Stomach (tissue), 8 donors: ENCODE measurements at regions not wholly inside any gene's neighbourhood (a gene's known extent, or its start where the extent isn't known, plus 50 kb on each side); places are given as distances from the start of the nearest gene placed in this dataset.
A peak's percentile ranks its signal among the peaks of the same experiment; 100 is the strongest.

Experiments
- DNase-seq, 2 donors: peaks; one replicate each; pipeline versions ENCODE4 v3.0.0 to v3.0.0-alpha.2; 2013 to 2019
- H3K27ac ChIP-seq, 5 donors: fragments of 200-600 bp in 4 of 5; sonication (generic) in 4 of 5; one replicate each; pipeline ENCODE4 v1.5.1; 2013 to 2019; ENCODE audit warnings: mild to moderate bottlenecking in 1 of 5, moderate library complexity in 1 of 5
- H3K27me3 ChIP-seq, 3 donors: fragments of 200-600 bp; sonication (generic); one replicate each; pipeline ENCODE4 v1.5.1; 2017 to 2019; ENCODE audit warnings: mixed run types in 1 of 3
- H3K36me3 ChIP-seq, 4 donors: fragments of 200-600 bp; sonication (generic); 1 replicate in 3 of 4; 2 replicates in 1 of 4; pipeline ENCODE4 v1.5.1; 2016 to 2019
- H3K4me1 ChIP-seq, 4 donors: fragments of 200-600 bp; sonication (generic); one replicate each; pipeline ENCODE4 v1.5.1; 2016 to 2019
- H3K4me3 ChIP-seq, 4 donors: fragments of 200-600 bp; sonication (generic) in 3 of 4; one replicate each; pipeline ENCODE4 v1.5.1; 2016 to 2019; ENCODE audit warnings: mild to moderate bottlenecking in 1 of 4
- H3K9me3 ChIP-seq, 4 donors: fragments of 200-600 bp; sonication (generic); one replicate each; pipeline ENCODE4 v1.5.1; 2016 to 2019
- CTCF ChIP-seq, 7 experiments: fragments of 450-650 bp in 4 of 7; fragments of 200-600 bp in 3 of 7; sonication (generic) in 3 of 7; IDR thresholded peaks; one replicate each; pipeline ENCODE4 v1.5.1; 2016 to 2019; ENCODE audit warnings: antibody characterized with exemption in 7 of 7, control low read depth in 2 of 7, mild to moderate bottlenecking in 1 of 7
- EP300 ChIP-seq: sonication (generic); formaldehyde crosslinking; IDR thresholded peaks from one replicate; pipeline ENCODE4 v1.6.1; 2017; ENCODE audit warnings: antibody characterized with exemption
- POLR2A ChIP-seq, 4 donors: fragments of 450-650 bp; IDR thresholded peaks; one replicate each; pipeline ENCODE4 v1.6.1; 2016; ENCODE audit warnings: antibody characterized with exemption in 4 of 4, control low read depth in 2 of 4, mild to moderate bottlenecking in 1 of 4, moderate library complexity in 1 of 4
- POLR2AphosphoS5 ChIP-seq, 3 donors: sonication (generic); formaldehyde crosslinking; IDR thresholded peaks; one replicate each; pipeline ENCODE4 v1.6.1; 2016; ENCODE audit warnings: antibody characterized with exemption in 3 of 3
- WGBS, 5 donors: extraction: QIAGEN DNeasy Blood & Tissue Kit in 3 of 5; methylation state at CpG; one replicate each; pipeline versions ENCODE4 v1.1.5 to v1.1.7; 2013 to 2018; 5-methylcytosine and 5-hydroxymethylcytosine counted together
- intact Hi-C: fragments of 100-400 bp; cut with DNase I; formaldehyde crosslinking; loops from one replicate; pipeline ENCODE4 v1.15.1; 2023; ENCODE audit warnings: low total_unique reads
- donor health status: healthy with polysubstance abuse.
- donor health status: Bipolar disorder and iron deficiency.
- donor health status: healthy.

- no peak for DNase-seq
- Histone ChIP-seq H3K4me1 (peaks cover 0 to 28% (median 16%) of the 10 kb centered on the region in 4 donors), H3K27me3 (no peaks in the 10 kb centered on the region), H3K27ac (no peak overlapping the region), H3K36me3 (no peaks in the 10 kb centered on the region), H3K4me3 (no peak overlapping the region), H3K9me3 (no peaks in the 10 kb centered on the region)
- intact Hi-C loops: no loop called here
- 58 to 68% (median 63%) methylated on average over 4 of the region's 4 CpGs for WGBS, 5 donors
- TF ChIP-seq POLR2AphosphoS5 (IDR thresholded peaks at IDR 0.05) (peak in 1 of 3 donors; percentile 8), CTCF (IDR thresholded peaks at IDR 0.05) (no peak)
Observed at GRCh38 chr10:43778571-43778970, 129.9 kb upstream of the ZNF32 start.

GRCh38 chr10:43775384-43775783, 126.7 kb upstream of the ZNF32 start:
- Histone ChIP-seq H3K27ac (no peak overlapping the region), H3K4me3 (no peak overlapping the region), H3K27me3 (no peaks in the 10 kb centered on the region), H3K4me1 (peaks cover 0 to 12% (median 4%) of the 10 kb centered on the region in 4 donors), H3K9me3 (no peaks in the 10 kb centered on the region), H3K36me3 (no peaks in the 10 kb centered on the region)
- 58 to 76% (median 65%) methylated on average over 12 of the region's 12 CpGs for WGBS, 5 donors
- intact Hi-C loops: no loop called here
- TF ChIP-seq POLR2AphosphoS5 (IDR thresholded peaks at IDR 0.05): no peak
- no peak for TF ChIP-seq EP300
- no peak for TF ChIP-seq POLR2A (IDR thresholded peaks at IDR 0.05)
- DNase-seq: peak in 1 of 2 donors; percentile 27

DNA sequence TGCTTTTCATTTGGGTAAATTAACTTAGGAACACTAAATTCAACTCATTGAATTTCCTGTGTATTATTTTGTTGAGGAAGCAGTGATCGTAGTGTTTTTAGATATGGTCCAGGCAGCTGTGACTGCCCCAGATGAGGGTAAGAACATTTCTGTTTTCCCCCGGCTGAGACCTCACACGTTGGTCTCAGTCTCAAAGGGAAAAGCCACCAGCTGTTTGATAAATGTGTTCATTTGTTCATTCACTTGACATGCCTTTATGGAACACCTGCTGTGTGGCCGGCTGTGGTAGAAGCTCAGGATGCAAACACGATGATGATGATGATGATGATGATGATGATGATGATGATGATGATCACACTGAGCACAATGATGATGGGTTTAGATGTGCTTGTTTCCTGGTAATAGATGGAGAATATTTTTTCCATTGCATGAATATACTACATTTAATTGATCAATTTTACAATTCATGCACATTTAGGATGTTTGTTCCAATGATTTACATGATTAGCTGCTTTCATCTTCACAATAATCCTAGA, 125.6 kb upstream of the ZNF32 start:
- no peak for DNase-seq
- Histone ChIP-seq H3K9me3 (no peaks in the 10 kb centered on the region), H3K4me3 (no peak overlapping the region), H3K27me3 (no peaks in the 10 kb centered on the region), H3K36me3 (no peaks in the 10 kb centered on the region), H3K4me1 (peaks cover 0 to 11% (median 0%) of the 10 kb centered on the region in 4 donors), H3K27ac (peak overlapping the region in 1 of 5 donors; percentile 2)
- 42 to 61% (median 54%) methylated on average over 5 of the region's 5 CpGs for WGBS, 5 donors
- intact Hi-C loops: no loop called here
- no peak for TF ChIP-seq EP300
- TF ChIP-seq POLR2A (IDR thresholded peaks at IDR 0.05): no peak
- no peak for TF ChIP-seq CTCF (IDR thresholded peaks at IDR 0.05)
- no peak for TF ChIP-seq POLR2AphosphoS5 (IDR thresholded peaks at IDR 0.05)

GRCh38 chr10:43773736-43774135, 125.1 kb upstream of the ZNF32 start:
- Histone ChIP-seq H3K9me3 (no peaks in the 10 kb centered on the region), H3K27ac (peak overlapping the region in 2 of 5 donors; percentile 2 to 9), H3K36me3 (no peaks in the 10 kb centered on the region), H3K27me3 (no peaks in the 10 kb centered on the region), H3K4me3 (no peak overlapping the region), H3K4me1 (peaks cover 0 to 5% (median 0%) of the 10 kb centered on the region in 4 donors)
- WGBS, 5 donors: 9 to 62% (median 25%) methylated on average over 1 of the region's 1 CpG
- no peak for DNase-seq
- TF ChIP-seq EP300 (no peak), CTCF (IDR thresholded peaks at IDR 0.05) (no peak), POLR2A (IDR thresholded peaks at IDR 0.05) (no peak), POLR2AphosphoS5 (IDR thresholded peaks at IDR 0.05) (no peak)
- intact Hi-C loops: no loop called here

- WGBS, 5 donors: 64 to 88% (median 79%) methylated on average over 2 of the region's 2 CpGs
- Histone ChIP-seq H3K4me1 (peaks cover 0 to 4% (median 0%) of the 10 kb centered on the region in 4 donors), H3K27me3 (no peaks in the 10 kb centered on the region), H3K4me3 (no peak overlapping the region), H3K9me3 (peaks cover 0 to 9% (median 2%) of the 10 kb centered on the region in 4 donors), H3K27ac (no peak overlapping the region), H3K36me3 (no peaks in the 10 kb centered on the region)
- DNase-seq: no peak
- intact Hi-C loops: no loop called here
- TF ChIP-seq POLR2AphosphoS5 (IDR thresholded peaks at IDR 0.05) (no peak), EP300 (no peak), POLR2A (IDR thresholded peaks at IDR 0.05) (no peak), CTCF (IDR thresholded peaks at IDR 0.05) (no peak)
Observed at GRCh38 chr10:43772171-43772570, 123.5 kb upstream of the ZNF32 start.
